Right ventricle myocardium superior (tissue), 1 donor: ENCODE measurements at regions not wholly inside any gene's neighbourhood (a gene's known extent, or its start where the extent isn't known, plus 50 kb on each side); places are given as distances from the start of the nearest gene placed in this dataset.
A peak's percentile ranks its signal among the peaks of the same experiment; 100 is the strongest.
"Not testable (repeated sequence)": the region's sequence is repeated elsewhere in the genome, so short reads cannot be mapped to it uniquely, and the experiment has no call there.

ENCODE experiments used
- ATAC-seq: fragments of 200-7000 bp; cut with Tn5 transposase; one replicate; pipeline ENCODE4 v1.9.1; 2020; ENCODE audit warnings: mild to moderate bottlenecking; ENCODE audit not compliant: poor library complexity
- DNase-seq: peaks from one replicate; pipeline ENCODE4 v3.0.0-alpha.2; 2020
- intact Hi-C: fragments of 100-400 bp; cut with DNase I; formaldehyde crosslinking; loops from one replicate; pipeline ENCODE4 v1.11.2; 2022
- donor health status: DM: no; HTN: yes; CAD: no; lungs with severe emphysema.

DNA sequence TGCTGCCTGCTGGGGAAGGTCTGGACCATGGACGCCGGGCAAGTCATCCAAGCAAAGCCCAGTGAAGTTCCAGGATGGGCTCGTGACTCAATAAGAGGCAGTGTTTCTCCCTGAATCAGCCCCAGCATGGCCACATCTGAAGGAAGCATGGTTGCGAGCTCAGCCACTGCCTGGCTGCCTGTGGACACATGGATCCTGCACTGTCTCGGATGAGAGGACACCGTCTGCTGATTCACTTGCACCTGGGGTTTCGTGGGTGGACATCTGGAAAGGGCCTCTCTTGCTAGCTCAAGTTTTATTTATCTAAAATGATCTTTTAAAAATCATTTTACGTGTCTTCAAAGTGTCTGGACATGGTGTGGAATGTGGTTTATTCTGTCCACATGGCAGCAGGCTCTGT, 224.8 kb upstream of the FN1 start:
- ATAC-seq (no peak), DNase-seq (peak; percentile 17)
- intact Hi-C loops: no loop called here

GRCh38 chr2:215659650-215660049, 223.8 kb upstream of the FN1 start:
- intact Hi-C loops: no loop called here
- DNase-seq (no peak), ATAC-seq (no peak)

DNA sequence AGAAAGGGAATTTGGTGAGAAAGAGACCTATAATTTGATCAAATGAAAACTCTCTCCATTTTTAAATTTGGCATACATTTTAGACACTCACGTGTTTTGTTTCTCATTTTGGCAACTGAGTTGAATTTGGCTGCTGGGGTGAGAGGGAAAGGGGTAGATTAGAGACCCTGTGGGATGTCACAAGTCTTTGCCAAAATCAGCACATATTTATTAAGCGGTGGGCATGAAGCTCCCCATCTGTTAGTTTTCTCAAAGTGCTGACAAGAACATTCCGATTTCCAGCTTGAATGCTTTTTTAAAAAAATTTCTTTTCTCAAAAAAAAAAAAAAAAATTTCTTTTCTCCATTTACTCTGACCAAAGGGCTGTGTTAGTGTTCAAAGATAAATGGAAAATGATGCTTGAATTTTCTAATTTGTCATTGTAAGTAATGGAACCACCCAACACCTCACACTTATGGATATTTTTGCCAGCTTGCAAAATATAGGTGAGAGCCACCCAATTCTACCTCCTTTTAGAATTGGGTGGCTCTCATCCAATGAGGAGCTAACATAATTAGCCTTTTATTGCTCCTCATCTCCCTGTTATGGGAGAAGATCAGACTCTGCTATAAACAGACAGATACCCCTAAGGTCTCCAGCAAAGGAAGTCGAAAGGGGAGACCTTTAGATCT, 222.9 kb upstream of the FN1 start:
- ATAC-seq (peak; percentile 74), DNase-seq (no peak)
- intact Hi-C loops: no loop called here

GRCh38 chr2:215657844-215658243, 222.0 kb upstream of the FN1 start:
- no peak for ATAC-seq
- intact Hi-C loops: no loop called here
- DNase-seq: no peak

GRCh38 chr2:215654148-215654819, 218.4 kb upstream of the FN1 start:
- ATAC-seq (peak; percentile 52), DNase-seq (no peak)
- intact Hi-C loops: no loop called here

DNA sequence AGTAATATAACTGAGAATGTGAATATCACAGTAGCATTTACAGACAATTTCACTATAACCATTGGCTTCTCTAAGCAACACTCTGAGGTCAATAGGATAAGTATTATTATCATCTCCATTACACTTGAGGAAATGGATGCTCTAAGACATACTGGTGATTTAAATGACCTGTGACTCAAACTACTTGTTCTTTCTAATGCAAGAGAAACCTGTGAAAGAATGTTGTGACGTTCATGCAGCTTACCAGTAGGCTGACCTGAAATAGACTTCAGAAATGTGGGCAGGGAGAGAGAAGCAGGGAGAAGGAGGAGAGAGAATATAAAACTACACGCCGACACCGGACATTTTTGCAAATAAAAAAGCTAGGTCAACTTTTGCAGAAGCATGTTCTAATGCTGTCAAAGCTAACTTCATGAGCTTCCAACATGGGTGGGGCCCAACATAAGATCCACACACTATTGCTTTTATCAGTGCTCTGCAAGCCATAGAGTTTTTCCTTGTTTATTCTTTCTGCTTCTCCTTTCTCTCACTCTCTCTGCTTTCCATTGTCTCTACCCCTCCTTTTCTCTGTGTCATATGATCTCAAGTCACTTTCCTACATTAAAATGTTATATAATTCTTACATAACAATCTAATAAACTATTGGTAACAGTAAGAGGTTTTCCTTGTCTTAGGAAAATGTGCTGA, 217.6 kb upstream of the FN1 start:
- DNase-seq (no peak), ATAC-seq (no peak)
- intact Hi-C loops: no loop called here

DNA sequence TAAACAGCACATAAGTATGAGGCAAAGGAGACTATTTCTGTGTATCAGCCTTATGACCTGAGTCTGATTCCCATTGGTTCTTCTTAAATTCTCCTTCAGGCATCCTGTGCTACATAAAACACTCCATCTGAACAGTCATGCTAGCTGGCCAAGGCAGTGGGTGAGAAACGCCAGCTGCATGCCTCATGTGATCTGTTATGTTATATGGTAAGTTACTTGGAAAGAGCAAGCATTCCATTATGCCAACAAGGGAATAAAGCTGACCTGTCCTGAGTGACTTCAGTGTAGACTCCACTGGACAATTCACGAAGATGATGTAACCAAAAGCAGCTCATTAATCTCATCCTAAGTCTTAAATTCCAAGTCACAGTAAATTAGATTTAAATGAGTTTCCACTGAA, 216.5 kb upstream of the FN1 start:
- ATAC-seq: no peak
- no peak for DNase-seq
- intact Hi-C loops: no loop called here

- no peak for ATAC-seq
- no peak for DNase-seq
- intact Hi-C loops: no loop called here
These were observed 215.5 kb upstream of the FN1 start for GRCh38 chr2:215651412-215651811.

GRCh38 chr2:215644233-215644897, 208.5 kb upstream of the FN1 start:
- intact Hi-C loops: no loop called here
- no peak for DNase-seq
- ATAC-seq: peak; percentile 38

DNA sequence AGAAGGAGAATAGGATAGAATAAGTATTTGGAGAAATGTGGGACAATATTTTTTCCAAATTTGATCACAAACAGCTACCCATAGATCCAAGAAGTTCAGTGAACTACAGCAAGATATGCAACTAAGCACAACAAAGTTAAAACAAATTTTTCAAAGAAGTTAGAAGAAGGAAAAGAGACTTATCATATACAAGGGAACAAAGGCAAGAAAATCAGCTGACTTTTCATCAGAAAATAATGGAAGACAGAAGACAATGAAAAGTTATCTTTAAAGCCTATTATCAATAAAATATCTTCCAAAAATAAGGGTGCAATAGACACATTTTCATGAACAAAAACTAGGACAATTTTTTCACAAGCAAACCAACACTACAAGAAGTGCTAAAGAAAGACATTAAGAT, 202.8 kb upstream of the FN1 start:
- ATAC-seq (no peak), DNase-seq (no peak)

DNA sequence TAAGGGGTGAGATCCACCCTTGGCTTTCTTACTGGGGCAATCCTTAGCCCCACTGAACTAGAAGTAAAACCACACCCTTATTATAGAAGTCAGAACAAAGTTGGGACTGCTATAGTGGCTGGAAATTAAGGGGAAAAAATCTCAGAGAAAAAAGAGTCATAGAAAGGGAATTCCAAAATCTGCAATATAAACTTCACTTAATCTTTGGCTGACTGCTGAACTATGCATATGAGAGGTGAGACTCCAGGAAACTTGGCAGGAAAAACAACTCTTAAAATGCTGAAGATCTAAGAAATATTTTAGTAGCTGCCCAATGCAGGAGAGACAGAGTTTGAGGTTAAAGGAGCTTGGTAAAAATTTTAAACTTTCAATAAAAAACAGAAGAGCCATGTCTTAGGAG, 201.8 kb upstream of the FN1 start:
- no peak for ATAC-seq
- DNase-seq: no peak
- intact Hi-C loops: no loop called here

More for the DNA sequence above, 202.8 kb upstream of the FN1 start:
- intact Hi-C loops: no loop called here

GRCh38 chr2:215636816-215637215, 200.9 kb upstream of the FN1 start:
- intact Hi-C loops: no loop called here
- ATAC-seq (no peak), DNase-seq (no peak)

GRCh38 chr2:215635788-215636139, 199.9 kb upstream of the FN1 start:
- no peak for DNase-seq
- intact Hi-C loops: no loop called here
- ATAC-seq: no peak

GRCh38 chr2:215635071-215635787, 199.4 kb upstream of the FN1 start:
- DNase-seq: no peak
- no peak for ATAC-seq
- intact Hi-C loops: no loop called here

GRCh38 chr2:215633360-215633759, 197.5 kb upstream of the FN1 start:
- intact Hi-C loops: no loop called here
- no peak for ATAC-seq
- DNase-seq: no peak

DNA sequence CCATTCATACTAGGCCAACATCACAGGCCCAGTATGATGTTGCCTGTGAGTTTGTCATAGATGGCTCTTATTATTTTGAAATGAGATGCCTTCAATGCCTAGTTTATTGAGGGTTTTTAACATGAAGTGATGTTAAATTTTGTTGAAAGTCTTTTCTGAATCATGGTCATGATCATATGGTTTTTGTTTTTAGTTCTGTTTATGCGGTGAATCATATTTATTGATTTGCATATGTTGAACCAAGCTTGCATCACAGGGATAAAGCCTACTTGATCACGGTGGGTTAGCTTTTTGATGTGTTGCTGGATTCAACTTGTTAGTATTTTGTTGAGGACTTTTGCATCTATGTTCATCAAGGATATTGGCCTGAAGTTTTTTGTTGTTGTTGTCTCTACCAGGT, 195.8 kb upstream of the FN1 start:
- no peak for DNase-seq
- intact Hi-C loops: no loop called here
- ATAC-seq: no peak

GRCh38 chr2:215630796-215631195, 194.9 kb upstream of the FN1 start:
- DNase-seq, ATAC-seq, intact Hi-C loops: not testable (repeated sequence)

GRCh38 chr2:215627771-215628170, 191.9 kb upstream of the FN1 start:
- intact Hi-C loops: no loop called here
- ATAC-seq: no peak
- no peak for DNase-seq

- no peak for DNase-seq
- no peak for ATAC-seq
- intact Hi-C loops: no loop called here
These were observed 191.0 kb upstream of the FN1 start for GRCh38 chr2:215626812-215627281.
